ENCODE measurements at regions not wholly inside any gene's neighbourhood (a gene's known extent, or its start where the extent isn't known, plus 50 kb on each side); places are given as distances from the start of the nearest gene placed in this dataset.

DNA sequence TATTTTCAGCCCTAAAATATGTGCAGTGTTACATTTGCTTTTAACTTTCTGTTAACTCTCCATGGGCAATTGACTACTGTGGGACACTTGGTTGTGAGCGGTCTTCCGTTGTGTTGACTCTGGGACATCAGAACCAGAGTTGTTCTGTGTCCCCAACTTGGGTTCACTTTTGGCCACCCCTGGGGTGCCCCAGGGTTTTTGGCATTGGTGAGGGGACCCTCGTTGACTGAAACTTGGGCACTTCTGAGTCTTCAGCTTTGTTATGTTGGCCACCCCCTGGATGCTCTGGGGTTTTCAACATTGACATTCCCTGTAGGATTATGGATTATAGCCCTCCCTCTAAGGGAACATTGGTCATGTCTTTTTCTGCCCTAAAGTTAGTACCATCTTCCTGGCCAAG, 57.1 kb downstream of the OR10H4 start:
- TF ChIP-seq POLR2AphosphoS5 (IDR thresholded peaks at IDR 0.05; ENCODE audit: low read depth, low read length) (no peak), POLR2A (IDR thresholded peaks at IDR 0.05; ENCODE audit: low read depth, low read length) (no peak)
